Hepatocyte (in vitro differentiated cells): ENCODE measurements at regions not wholly inside any gene's neighbourhood (a gene's known extent, or its start where the extent isn't known, plus 50 kb on each side); places are given as distances from the start of the nearest gene placed in this dataset.

Experiments
- CTCF ChIP-seq: fragments of 200-600 bp; sonication (generic); IDR thresholded peaks from 2 replicates; pipeline ENCODE4 v1.5.1; 2016; ENCODE audit warnings: antibody characterized with exemption, mild to moderate bottlenecking; ENCODE audit not compliant: poor library complexity
- EZH2 ChIP-seq: fragments of 200-600 bp; sonication (generic); IDR thresholded peaks from 2 replicates; pipeline ENCODE4 v1.6.1; 2016; ENCODE audit warnings: antibody characterized with exemption, mild to moderate bottlenecking, borderline replicate concordance
- EZH2phosphoT487 ChIP-seq: fragments of 200-600 bp; sonication (generic); IDR thresholded peaks from one replicate; pipeline ENCODE4 v1.6.1; 2018; ENCODE audit warnings: antibody characterized with exemption, mild to moderate bottlenecking, low read depth, moderate library complexity; ENCODE audit not compliant: unreplicated experiment, severe bottlenecking

GRCh38 chr4:188206783-188207182 is 67.5 kb downstream of the TRIML1 start:
- no peak for TF ChIP-seq CTCF
- no peak for TF ChIP-seq EZH2
- TF ChIP-seq EZH2phosphoT487 = no peak
